ENCODE measurements at regions not wholly inside any gene's neighbourhood (a gene's known extent, or its start where the extent isn't known, plus 50 kb on each side); places are given as distances from the start of the nearest gene placed in this dataset.
"Not testable (repeated sequence)": the region's sequence is repeated elsewhere in the genome, so short reads cannot be mapped to it uniquely, and the experiment has no call there.

GRCh38 chr11:112693781-112694180 is 267.4 kb upstream of the NCAM1 start:
- no peak for DNase-seq
- Mint-ChIP-seq H3K36me3 (ENCODE audit: low read depth) (no peaks in the 10 kb centered on the region), H3K27me3 (peaks cover 8% of the 10 kb centered on the region), H3K9me3 (no peaks in the 10 kb centered on the region), H3K4me3 (no peak overlapping the region), H3K4me1 (no peaks in the 10 kb centered on the region), H3K27ac (no peak overlapping the region)
- ATAC-seq = no peak

GRCh38 chr11:112694245-112694644 is 267.0 kb upstream of the NCAM1 start:
- Mint-ChIP-seq H3K4me3 (no peak overlapping the region), H3K27ac (no peak overlapping the region), H3K36me3 (ENCODE audit: low read depth) (no peaks in the 10 kb centered on the region), H3K9me3 (no peaks in the 10 kb centered on the region), H3K4me1 (no peaks in the 10 kb centered on the region), H3K27me3 (peaks cover 9% of the 10 kb centered on the region)
- DNase-seq (no peak), ATAC-seq (no peak)

- H3K27me3 Mint-ChIP-seq = peaks cover 9% of the 10 kb centered on the region
- ATAC-seq (no peak), DNase-seq (no peak)
- no peak overlapping the region for H3K27ac Mint-ChIP-seq
- H3K4me3 Mint-ChIP-seq = no peak overlapping the region
- H3K4me1 Mint-ChIP-seq = no peaks in the 10 kb centered on the region
- no peaks in the 10 kb centered on the region for H3K36me3 Mint-ChIP-seq (ENCODE audit: low read depth)
- no peaks in the 10 kb centered on the region for H3K9me3 Mint-ChIP-seq
Measured at GRCh38 chr11:112694813-112695212, 266.4 kb upstream of the NCAM1 start.

- no peaks in the 10 kb centered on the region for H3K36me3 Mint-ChIP-seq (ENCODE audit: low read depth)
- H3K9me3 Mint-ChIP-seq = peaks cover 3% of the 10 kb centered on the region
- H3K4me3 Mint-ChIP-seq = no peak overlapping the region
- H3K4me1 Mint-ChIP-seq = no peaks in the 10 kb centered on the region
- ATAC-seq (no peak), DNase-seq (no peak)
- peaks cover 6% of the 10 kb centered on the region for H3K27me3 Mint-ChIP-seq
- no peak overlapping the region for H3K27ac Mint-ChIP-seq
Measured at GRCh38 chr11:112697391-112698178, 263.6 kb upstream of the NCAM1 start.

- peaks cover 15% of the 10 kb centered on the region for H3K9me3 Mint-ChIP-seq
- no peak overlapping the region for H3K27ac Mint-ChIP-seq
- peaks cover 8% of the 10 kb centered on the region for H3K27me3 Mint-ChIP-seq
- no peaks in the 10 kb centered on the region for H3K4me1 Mint-ChIP-seq
- no peak for ATAC-seq
- H3K36me3 Mint-ChIP-seq (ENCODE audit: low read depth) = no peaks in the 10 kb centered on the region
- DNase-seq = no peak
- H3K4me3 Mint-ChIP-seq = no peak overlapping the region
Measured at GRCh38 chr11:112705148-112705547, 256.1 kb upstream of the NCAM1 start.

- Mint-ChIP-seq H3K27ac (no peak overlapping the region), H3K36me3 (ENCODE audit: low read depth) (no peaks in the 10 kb centered on the region), H3K4me1 (no peaks in the 10 kb centered on the region), H3K4me3 (no peak overlapping the region), H3K27me3 (peaks cover 8% of the 10 kb centered on the region), H3K9me3 (peaks cover 15% of the 10 kb centered on the region)
- ATAC-seq (no peak), DNase-seq (no peak)
Measured at GRCh38 chr11:112706863-112707262, 254.4 kb upstream of the NCAM1 start.

- not testable (repeated sequence) for ATAC-seq; H3K27me3 Mint-ChIP-seq; H3K36me3 Mint-ChIP-seq (ENCODE audit: low read depth); DNase-seq; H3K4me1 Mint-ChIP-seq; H3K27ac Mint-ChIP-seq; H3K9me3 Mint-ChIP-seq; H3K4me3 Mint-ChIP-seq
Measured at GRCh38 chr11:112714340-112714739, 246.9 kb upstream of the NCAM1 start.

GRCh38 chr11:112715056-112715455 is 246.2 kb upstream of the NCAM1 start:
- ATAC-seq = no peak
- Mint-ChIP-seq H3K4me1 (no peaks in the 10 kb centered on the region), H3K9me3 (no peaks in the 10 kb centered on the region), H3K27ac (no peak overlapping the region), H3K27me3 (peaks cover 4% of the 10 kb centered on the region), H3K4me3 (no peak overlapping the region), H3K36me3 (ENCODE audit: low read depth) (no peaks in the 10 kb centered on the region)
- DNase-seq = no peak

GRCh38 chr11:112718483-112718882 is 242.7 kb upstream of the NCAM1 start:
- Mint-ChIP-seq H3K27me3 (peaks cover 11% of the 10 kb centered on the region), H3K27ac (no peak overlapping the region), H3K4me1 (no peaks in the 10 kb centered on the region), H3K36me3 (ENCODE audit: low read depth) (no peaks in the 10 kb centered on the region), H3K4me3 (no peak overlapping the region), H3K9me3 (no peaks in the 10 kb centered on the region)
- ATAC-seq (no peak), DNase-seq (no peak)

- H3K9me3 Mint-ChIP-seq = no peaks in the 10 kb centered on the region
- no peak overlapping the region for H3K4me3 Mint-ChIP-seq
- H3K4me1 Mint-ChIP-seq = no peaks in the 10 kb centered on the region
- no peak for DNase-seq
- no peak for ATAC-seq
- H3K27ac Mint-ChIP-seq = no peak overlapping the region
- no peaks in the 10 kb centered on the region for H3K36me3 Mint-ChIP-seq (ENCODE audit: low read depth)
- peaks cover 11% of the 10 kb centered on the region for H3K27me3 Mint-ChIP-seq
Measured at GRCh38 chr11:112719736-112720525, 241.3 kb upstream of the NCAM1 start.

GRCh38 chr11:112722148-112722547 is 239.1 kb upstream of the NCAM1 start:
- DNase-seq (no peak), ATAC-seq (no peak)
- Mint-ChIP-seq H3K4me3 (no peak overlapping the region), H3K27me3 (peaks cover 13% of the 10 kb centered on the region), H3K4me1 (no peaks in the 10 kb centered on the region), H3K36me3 (ENCODE audit: low read depth) (no peaks in the 10 kb centered on the region), H3K9me3 (no peaks in the 10 kb centered on the region), H3K27ac (no peak overlapping the region)

GRCh38 chr11:112722876-112723275 is 238.3 kb upstream of the NCAM1 start:
- no peak overlapping the region for H3K4me3 Mint-ChIP-seq
- peaks cover 13% of the 10 kb centered on the region for H3K27me3 Mint-ChIP-seq
- no peak for ATAC-seq
- DNase-seq = no peak
- H3K9me3 Mint-ChIP-seq = no peaks in the 10 kb centered on the region
- H3K36me3 Mint-ChIP-seq (ENCODE audit: low read depth) = no peaks in the 10 kb centered on the region
- no peaks in the 10 kb centered on the region for H3K4me1 Mint-ChIP-seq
- H3K27ac Mint-ChIP-seq = no peak overlapping the region

- DNase-seq = no peak
- Mint-ChIP-seq H3K9me3 (no peaks in the 10 kb centered on the region), H3K36me3 (ENCODE audit: low read depth) (no peaks in the 10 kb centered on the region), H3K27ac (no peak overlapping the region), H3K4me1 (no peaks in the 10 kb centered on the region), H3K4me3 (no peak overlapping the region), H3K27me3 (peaks cover 13% of the 10 kb centered on the region)
- ATAC-seq = no peak
Measured at GRCh38 chr11:112723676-112724495, 237.3 kb upstream of the NCAM1 start.

GRCh38 chr11:112724496-112724790 is 236.8 kb upstream of the NCAM1 start:
- ATAC-seq (no peak), DNase-seq (no peak)
- Mint-ChIP-seq H3K27me3 (peaks cover 13% of the 10 kb centered on the region), H3K4me3 (no peak overlapping the region), H3K27ac (no peak overlapping the region), H3K9me3 (no peaks in the 10 kb centered on the region), H3K4me1 (no peaks in the 10 kb centered on the region), H3K36me3 (ENCODE audit: low read depth) (no peaks in the 10 kb centered on the region)

GRCh38 chr11:112725636-112726035 is 235.6 kb upstream of the NCAM1 start:
- Mint-ChIP-seq H3K27ac (no peak overlapping the region), H3K9me3 (no peaks in the 10 kb centered on the region), H3K27me3 (peaks cover 11% of the 10 kb centered on the region)

More at GRCh38 chr11:112725636-112726035, 235.6 kb upstream of the NCAM1 start:
- Mint-ChIP-seq H3K4me3 (no peak overlapping the region), H3K36me3 (ENCODE audit: low read depth) (no peaks in the 10 kb centered on the region), H3K4me1 (no peaks in the 10 kb centered on the region)
- DNase-seq (no peak), ATAC-seq (no peak)

Measured in activated naive CD8-positive, alpha-beta T cell treated with anti-CD3 and anti-CD28 coated beads, Interleukin-2, amount 50 U/mL, for 24 hours (primary cell).